LHCN-M2 (cell line): ENCODE measurements at regions not wholly inside any gene's neighbourhood (a gene's known extent, or its start where the extent isn't known, plus 50 kb on each side); places are given as distances from the start of the nearest gene placed in this dataset.

Experiments used
- DNase-seq: peaks from one replicate; pipeline ENCODE4 v3.0.0-alpha.2; 2012; ENCODE audit warnings: low read depth

GRCh38 chr10:90587561-90587960 is 270.3 kb downstream of the HTR7 start:
- DNase-seq, result no peak

- no peak for DNase-seq
These were observed 269.6 kb downstream of the HTR7 start for GRCh38 chr10:90588222-90588621.

GRCh38 chr10:90589825-90590224 is 268.0 kb downstream of the HTR7 start:
- no peak for DNase-seq

- no peak for DNase-seq
These were observed 266.2 kb downstream of the HTR7 start for GRCh38 chr10:90591629-90592028.

- DNase-seq, result peak; percentile 47
These were observed 265.1 kb downstream of the HTR7 start for GRCh38 chr10:90592638-90593302.

- no peak for DNase-seq
These were observed 259.3 kb downstream of the HTR7 start for GRCh38 chr10:90598513-90598912.

- peak; percentile 65 for DNase-seq
These were observed 254.8 kb downstream of the HTR7 start for GRCh38 chr10:90602862-90603610.

- no peak for DNase-seq
These were observed 253.2 kb downstream of the HTR7 start for GRCh38 chr10:90604636-90605035.

GRCh38 chr10:90605506-90605905 is 252.3 kb downstream of the HTR7 start:
- DNase-seq, result no peak

GRCh38 chr10:90612276-90612675 is 245.6 kb downstream of the HTR7 start:
- no peak for DNase-seq

GRCh38 chr10:90614631-90615030 is 243.2 kb downstream of the HTR7 start:
- DNase-seq, result no peak

GRCh38 chr10:90621577-90621976 is 236.3 kb downstream of the HTR7 start:
- peak; percentile 17 for DNase-seq

- peak; percentile 2 for DNase-seq
These were observed 222.6 kb downstream of the HTR7 start for GRCh38 chr10:90635111-90635765.

GRCh38 chr10:90640756-90641155 is 217.1 kb downstream of the HTR7 start:
- no peak for DNase-seq

- DNase-seq, result no peak
These were observed 216.1 kb downstream of the HTR7 start for GRCh38 chr10:90641731-90642130.

GRCh38 chr10:90642136-90642535 is 215.7 kb downstream of the HTR7 start:
- peak; percentile 29 for DNase-seq

- no peak for DNase-seq
These were observed 215.2 kb downstream of the HTR7 start for GRCh38 chr10:90642650-90643049.

- no peak for DNase-seq
These were observed 213.7 kb downstream of the HTR7 start for GRCh38 chr10:90644165-90644564.

- no peak for DNase-seq
These were observed 207.0 kb downstream of the HTR7 start for GRCh38 chr10:90650858-90651257.

GRCh38 chr10:90652519-90652918 is 205.3 kb downstream of the HTR7 start:
- no peak for DNase-seq

GRCh38 chr10:90658791-90659190 is 199.0 kb downstream of the HTR7 start:
- no peak for DNase-seq

- no peak for DNase-seq
These were observed 191.8 kb downstream of the HTR7 start for GRCh38 chr10:90665905-90666662.
